CD4-positive, alpha-beta T cell (primary cell): ENCODE measurements at regions not wholly inside any gene's neighbourhood (a gene's known extent, or its start where the extent isn't known, plus 50 kb on each side); places are given as distances from the start of the nearest gene placed in this dataset.

ENCODE experiments used
- ATAC-seq: fragments of 200-7000 bp; cut with Tn5 transposase; one replicate; pipeline ENCODE4 v1.10.0; 2022; ENCODE audit warnings: mild to moderate bottlenecking; ENCODE audit not compliant: poor library complexity
- CTCF ChIA-PET: fragments of 350-600 bp; sonication (Branson Sonifier 250); formaldehyde crosslinking; loops from one replicate; lab custom pipeline; 2021; ENCODE audit warnings: antibody characterized with exemption, inconsistent platforms; lab: Charles Lee
- POLR2A ChIA-PET: fragments of 350-600 bp; sonication (Branson Sonifier 250); formaldehyde crosslinking; loops from one replicate; lab custom pipeline; 2021; ENCODE audit warnings: antibody characterized with exemption, inconsistent platforms; lab: Charles Lee
- DNase-seq, 14 experiments: peaks; one replicate each; pipeline ENCODE4 v3.0.0-alpha.2; 2013 to 2020; ENCODE audit warnings: mixed read lengths in 2 of 14
- H3K27ac ChIP-seq, 2 donors: one replicate each; pipeline versions ENCODE4 v1.5.1 to v1.7.0; 2013; ENCODE audit warnings: low read length in 2 of 2, low read depth in 1 of 2, mild to moderate bottlenecking in 1 of 2
- H3K27me3 ChIP-seq, 2 experiments: 1 replicate in 1 of 2; 2 replicates in 1 of 2; pipeline versions ENCODE4 v1.6.1 to v1.7.0; 2013; ENCODE audit warnings: low read length in 2 of 2, control low read depth in 1 of 2, mild to moderate bottlenecking in 1 of 2, moderate library complexity in 1 of 2; ENCODE audit not compliant: insufficient read depth in 2 of 2, control insufficient read depth in 1 of 2
- H3K36me3 ChIP-seq: one replicate; pipeline ENCODE4 v1.6.1; 2013; ENCODE audit warnings: low read length, control low read depth; ENCODE audit not compliant: insufficient read depth
- H3K4me1 ChIP-seq: one replicate; pipeline ENCODE4 v1.6.1; 2013; ENCODE audit warnings: low read length, control low read depth; ENCODE audit not compliant: insufficient read depth
- H3K4me3 ChIP-seq: one replicate; pipeline ENCODE4 v1.5.1; 2013; ENCODE audit warnings: mild to moderate bottlenecking, low read length, moderate library complexity
- H3K9me3 ChIP-seq, 2 experiments: 1 replicate in 1 of 2; 2 replicates in 1 of 2; pipeline versions ENCODE4 v1.6.1 to v1.7.0; 2013; ENCODE audit warnings: low read length in 2 of 2, mild to moderate bottlenecking in 2 of 2, control low read depth in 1 of 2, moderate library complexity in 1 of 2; ENCODE audit not compliant: control insufficient read depth in 1 of 2, insufficient read depth in 1 of 2
- H3K27ac Mint-ChIP-seq: one replicate; pipeline ENCODE4 v1.8.0; 2020; ENCODE audit warnings: mixed read lengths
- H3K27me3 Mint-ChIP-seq: one replicate; pipeline ENCODE4 v1.8.0; 2021; ENCODE audit warnings: mixed read lengths
- H3K36me3 Mint-ChIP-seq: one replicate; pipeline ENCODE4 v1.8.0; 2021; ENCODE audit warnings: low read depth, mixed read lengths
- H3K4me1 Mint-ChIP-seq: one replicate; pipeline ENCODE4 v1.8.0; 2021; ENCODE audit warnings: low read depth, mixed read lengths
- H3K4me3 Mint-ChIP-seq: one replicate; pipeline ENCODE4 v1.8.0; 2020; ENCODE audit warnings: mild to moderate bottlenecking, mixed read lengths
- H3K9me3 Mint-ChIP-seq: one replicate; pipeline ENCODE4 v1.8.0; 2020; ENCODE audit warnings: mixed read lengths
- CTCF ChIP-seq: fragments of 200-600 bp; IDR thresholded peaks from one replicate; pipeline ENCODE4 v1.8.0; 2022; ENCODE audit warnings: antibody characterized with exemption, mild to moderate bottlenecking
- intact Hi-C, 2 experiments: fragments of 100-400 bp; cut with DNase I in 1 of 2; cut with micrococcal nuclease in 1 of 2; formaldehyde crosslinking; loops; one replicate each; pipeline versions ENCODE4 v1.15.1 to v1.9.0; 2023 to 2025; cut with DNase I, micrococcal nuclease

- H3K36me3 Mint-ChIP-seq, result no peaks in the 10 kb centered on the region
- H3K36me3 ChIP-seq, result no peaks in the 10 kb centered on the region
- H3K4me3 Mint-ChIP-seq, result no peak overlapping the region
- no peak overlapping the region for H3K27ac Mint-ChIP-seq
- intact Hi-C loops, result no loop called here
- CTCF ChIA-PET, result no interaction called here
- DNase-seq, result no peak
- POLR2A ChIA-PET, result no interaction called here
- H3K4me1 ChIP-seq, result no peaks in the 10 kb centered on the region
- H3K27ac ChIP-seq, result no peak overlapping the region
- no peak for TF ChIP-seq CTCF
- no peaks in the 10 kb centered on the region for H3K4me1 Mint-ChIP-seq
- no peak overlapping the region for H3K4me3 ChIP-seq
- no peak for ATAC-seq
- no peaks in the 10 kb centered on the region for H3K27me3 ChIP-seq
- H3K9me3 Mint-ChIP-seq, result peaks cover 15% of the 10 kb centered on the region
- H3K9me3 ChIP-seq, result peaks cover 0 to 6% of the 10 kb centered on the region in 2 experiments
- no peaks in the 10 kb centered on the region for H3K27me3 Mint-ChIP-seq
Measured at GRCh38 chr11:97143463-97143862, 753.6 kb downstream of the JRKL start.

GRCh38 chr11:97149741-97150140 lies 759.9 kb downstream of the JRKL start:
- ATAC-seq (no peak), DNase-seq (no peak)
- Histone ChIP-seq H3K4me1 (no peaks in the 10 kb centered on the region), H3K4me3 (no peak overlapping the region), H3K9me3 (no peaks in the 10 kb centered on the region), H3K36me3 (no peaks in the 10 kb centered on the region), H3K27ac (no peak overlapping the region), H3K27me3 (no peaks in the 10 kb centered on the region)
- H3K9me3 Mint-ChIP-seq, result peaks cover 11% of the 10 kb centered on the region
- POLR2A ChIA-PET, result no interaction called here
- H3K36me3 Mint-ChIP-seq, result no peaks in the 10 kb centered on the region
- CTCF ChIA-PET, result no interaction called here
- H3K27me3 Mint-ChIP-seq, result no peaks in the 10 kb centered on the region
- H3K4me1 Mint-ChIP-seq, result no peaks in the 10 kb centered on the region
- intact Hi-C loops, result no loop called here
- H3K4me3 Mint-ChIP-seq, result no peak overlapping the region
- no peak overlapping the region for H3K27ac Mint-ChIP-seq
- no peak for TF ChIP-seq CTCF

GRCh38 chr11:97157221-97157740 lies 767.5 kb downstream of the JRKL start:
- no peak for TF ChIP-seq CTCF
- Histone ChIP-seq H3K36me3 (no peaks in the 10 kb centered on the region), H3K4me1 (no peaks in the 10 kb centered on the region), H3K9me3 (no peaks in the 10 kb centered on the region), H3K27me3 (no peaks in the 10 kb centered on the region), H3K27ac (no peak overlapping the region), H3K4me3 (no peak overlapping the region)
- intact Hi-C loops, result no loop called here
- Mint-ChIP-seq H3K9me3 (peaks cover 9% of the 10 kb centered on the region), H3K4me1 (no peaks in the 10 kb centered on the region), H3K27me3 (no peaks in the 10 kb centered on the region), H3K27ac (no peak overlapping the region), H3K36me3 (no peaks in the 10 kb centered on the region), H3K4me3 (no peak overlapping the region)
- ChIA-PET POLR2A (no interaction called here), CTCF (no interaction called here)
- no peak for DNase-seq
- ATAC-seq, result no peak
